Activated CD8-positive, alpha-beta memory T cell treated with anti-CD3 and anti-CD28 coated beads, Interleukin-2, amount 10 ng/mL, durations not matched to agents 7 days and 5 days (primary cell): ENCODE measurements at regions not wholly inside any gene's neighbourhood (a gene's known extent, or its start where the extent isn't known, plus 50 kb on each side); places are given as distances from the start of the nearest gene placed in this dataset.

Experiments used
- ATAC-seq: fragments of 150-1000 bp; cut with Tn5 transposase; one replicate; pipeline ENCODE4 v1.10.0; 2021; ENCODE audit warnings: moderate library complexity
- CTCF ChIA-PET: fragments of 350-600 bp; sonication (Branson Sonifier 250); formaldehyde crosslinking; loops from one replicate; lab custom pipeline; 2021; ENCODE audit warnings: antibody characterized with exemption; lab: Charles Lee
- DNase-seq: peaks from one replicate; pipeline ENCODE4 v3.0.0-alpha.2; 2020
- H3K27ac Mint-ChIP-seq: one replicate; pipeline ENCODE4 v1.8.0; 2021; ENCODE audit warnings: mild to moderate bottlenecking, mixed read lengths
- H3K27me3 Mint-ChIP-seq: one replicate; pipeline ENCODE4 v1.8.0; 2021; ENCODE audit warnings: mixed read lengths
- H3K36me3 Mint-ChIP-seq: one replicate; pipeline ENCODE4 v1.8.0; 2021; ENCODE audit warnings: mild to moderate bottlenecking, mixed read lengths
- H3K4me1 Mint-ChIP-seq: one replicate; pipeline ENCODE4 v1.8.0; 2021; ENCODE audit warnings: mixed read lengths
- H3K4me3 Mint-ChIP-seq: one replicate; pipeline ENCODE4 v1.8.0; 2021; ENCODE audit warnings: mild to moderate bottlenecking, moderate library complexity, mixed read lengths
- H3K9me3 Mint-ChIP-seq: one replicate; pipeline ENCODE4 v1.8.0; 2022; ENCODE audit warnings: low read depth, mixed read lengths

- H3K4me1 Mint-ChIP-seq = no peaks in the 10 kb centered on the region
- no peak for ATAC-seq
Measured at GRCh38 chr7:16044645-16045044, 358.2 kb upstream of the MEOX2 start.

GRCh38 chr7:16040346-16040745 is 353.9 kb upstream of the MEOX2 start:
- CTCF ChIA-PET = no interaction called here
- no peak for ATAC-seq
- Mint-ChIP-seq H3K36me3 (no peaks in the 10 kb centered on the region), H3K27me3 (no peaks in the 10 kb centered on the region), H3K4me3 (no peak overlapping the region), H3K4me1 (no peaks in the 10 kb centered on the region), H3K9me3 (no peaks in the 10 kb centered on the region), H3K27ac (no peak overlapping the region)
- no peak for DNase-seq

More at GRCh38 chr7:16044645-16045044, 358.2 kb upstream of the MEOX2 start:
- DNase-seq = no peak
- Mint-ChIP-seq H3K9me3 (no peaks in the 10 kb centered on the region), H3K4me3 (no peak overlapping the region), H3K36me3 (no peaks in the 10 kb centered on the region), H3K27me3 (no peaks in the 10 kb centered on the region), H3K27ac (no peak overlapping the region)
- CTCF ChIA-PET = no interaction called here

GRCh38 chr7:16038906-16039305 is 352.4 kb upstream of the MEOX2 start:
- Mint-ChIP-seq H3K9me3 (no peaks in the 10 kb centered on the region), H3K36me3 (no peaks in the 10 kb centered on the region), H3K27me3 (no peaks in the 10 kb centered on the region), H3K4me1 (no peaks in the 10 kb centered on the region), H3K27ac (no peak overlapping the region), H3K4me3 (no peak overlapping the region)
- DNase-seq (no peak), ATAC-seq (no peak)
- CTCF ChIA-PET = no interaction called here

- Mint-ChIP-seq H3K9me3 (no peaks in the 10 kb centered on the region), H3K4me1 (no peaks in the 10 kb centered on the region), H3K4me3 (no peak overlapping the region), H3K27me3 (no peaks in the 10 kb centered on the region), H3K36me3 (no peaks in the 10 kb centered on the region), H3K27ac (no peak overlapping the region)
- DNase-seq (no peak), ATAC-seq (no peak)
- CTCF ChIA-PET = no interaction called here
Measured at GRCh38 chr7:16035392-16035791, 348.9 kb upstream of the MEOX2 start.

GRCh38 chr7:16034866-16035265 is 348.4 kb upstream of the MEOX2 start:
- Mint-ChIP-seq H3K36me3 (no peaks in the 10 kb centered on the region), H3K4me3 (no peak overlapping the region), H3K27ac (no peak overlapping the region), H3K4me1 (no peaks in the 10 kb centered on the region), H3K9me3 (no peaks in the 10 kb centered on the region), H3K27me3 (no peaks in the 10 kb centered on the region)
- DNase-seq = no peak
- no peak for ATAC-seq
- CTCF ChIA-PET = no interaction called here

GRCh38 chr7:16034353-16034752 is 347.9 kb upstream of the MEOX2 start:
- no peak for ATAC-seq
- no peak overlapping the region for H3K27ac Mint-ChIP-seq
- H3K4me1 Mint-ChIP-seq = no peaks in the 10 kb centered on the region
- no peak for DNase-seq
- H3K36me3 Mint-ChIP-seq = no peaks in the 10 kb centered on the region
- H3K4me3 Mint-ChIP-seq = no peak overlapping the region
- no peaks in the 10 kb centered on the region for H3K9me3 Mint-ChIP-seq
- H3K27me3 Mint-ChIP-seq = no peaks in the 10 kb centered on the region
- CTCF ChIA-PET = no interaction called here

- Mint-ChIP-seq H3K4me1 (no peaks in the 10 kb centered on the region), H3K27me3 (no peaks in the 10 kb centered on the region), H3K4me3 (no peak overlapping the region), H3K9me3 (no peaks in the 10 kb centered on the region), H3K27ac (no peak overlapping the region), H3K36me3 (no peaks in the 10 kb centered on the region)
- CTCF ChIA-PET = no interaction called here
- DNase-seq (no peak), ATAC-seq (no peak)
Measured at GRCh38 chr7:16033233-16033632, 346.8 kb upstream of the MEOX2 start.

GRCh38 chr7:16028636-16029035 is 342.2 kb upstream of the MEOX2 start:
- no peaks in the 10 kb centered on the region for H3K4me1 Mint-ChIP-seq
- DNase-seq = no peak
- no peaks in the 10 kb centered on the region for H3K27me3 Mint-ChIP-seq
- H3K9me3 Mint-ChIP-seq = no peaks in the 10 kb centered on the region
- no peak for ATAC-seq
- H3K4me3 Mint-ChIP-seq = no peak overlapping the region
- CTCF ChIA-PET = no interaction called here
- no peaks in the 10 kb centered on the region for H3K36me3 Mint-ChIP-seq
- H3K27ac Mint-ChIP-seq = no peak overlapping the region

- CTCF ChIA-PET = no interaction called here
- no peaks in the 10 kb centered on the region for H3K9me3 Mint-ChIP-seq
- ATAC-seq (no peak), DNase-seq (no peak)
- H3K27ac Mint-ChIP-seq = no peak overlapping the region
- no peaks in the 10 kb centered on the region for H3K4me1 Mint-ChIP-seq
- no peaks in the 10 kb centered on the region for H3K36me3 Mint-ChIP-seq
- H3K27me3 Mint-ChIP-seq = no peaks in the 10 kb centered on the region
- no peak overlapping the region for H3K4me3 Mint-ChIP-seq
Measured at GRCh38 chr7:16028103-16028502, 341.6 kb upstream of the MEOX2 start.

- H3K27ac Mint-ChIP-seq = no peak overlapping the region
- ATAC-seq (no peak), DNase-seq (no peak)
- H3K9me3 Mint-ChIP-seq = no peaks in the 10 kb centered on the region
- CTCF ChIA-PET = interaction anchor here (0.6 kb wide), 1 partner anchor 1097 kb away, joined by 3 read pairs; no protein-coding TSS in a partner anchor
- no peaks in the 10 kb centered on the region for H3K27me3 Mint-ChIP-seq
- H3K4me1 Mint-ChIP-seq = no peaks in the 10 kb centered on the region
- no peaks in the 10 kb centered on the region for H3K36me3 Mint-ChIP-seq
- H3K4me3 Mint-ChIP-seq = no peak overlapping the region
Measured at GRCh38 chr7:16027396-16027795, 340.9 kb upstream of the MEOX2 start.

GRCh38 chr7:16026253-16027020 is 340.0 kb upstream of the MEOX2 start:
- Mint-ChIP-seq H3K4me1 (no peaks in the 10 kb centered on the region), H3K4me3 (no peak overlapping the region), H3K27ac (no peak overlapping the region), H3K36me3 (no peaks in the 10 kb centered on the region), H3K27me3 (no peaks in the 10 kb centered on the region), H3K9me3 (no peaks in the 10 kb centered on the region)
- ATAC-seq = no peak
- no peak for DNase-seq
- CTCF ChIA-PET = no interaction called here

GRCh38 chr7:16025696-16026095 is 339.2 kb upstream of the MEOX2 start:
- DNase-seq (no peak), ATAC-seq (no peak)
- H3K4me1 Mint-ChIP-seq = no peaks in the 10 kb centered on the region
- H3K36me3 Mint-ChIP-seq = no peaks in the 10 kb centered on the region
- CTCF ChIA-PET = no interaction called here
- H3K4me3 Mint-ChIP-seq = no peak overlapping the region
- no peak overlapping the region for H3K27ac Mint-ChIP-seq
- no peaks in the 10 kb centered on the region for H3K27me3 Mint-ChIP-seq
- H3K9me3 Mint-ChIP-seq = no peaks in the 10 kb centered on the region

GRCh38 chr7:16023503-16023902 is 337.0 kb upstream of the MEOX2 start:
- no peak for DNase-seq
- ATAC-seq = no peak
- no peaks in the 10 kb centered on the region for H3K27me3 Mint-ChIP-seq
- CTCF ChIA-PET = no interaction called here
- H3K4me3 Mint-ChIP-seq = no peak overlapping the region
- no peaks in the 10 kb centered on the region for H3K4me1 Mint-ChIP-seq
- H3K27ac Mint-ChIP-seq = no peak overlapping the region
- H3K36me3 Mint-ChIP-seq = no peaks in the 10 kb centered on the region
- no peaks in the 10 kb centered on the region for H3K9me3 Mint-ChIP-seq

- ATAC-seq (no peak), DNase-seq (no peak)
- no peak overlapping the region for H3K27ac Mint-ChIP-seq
- H3K4me3 Mint-ChIP-seq = no peak overlapping the region
- no peaks in the 10 kb centered on the region for H3K27me3 Mint-ChIP-seq
- H3K36me3 Mint-ChIP-seq = no peaks in the 10 kb centered on the region
- H3K9me3 Mint-ChIP-seq = no peaks in the 10 kb centered on the region
- H3K4me1 Mint-ChIP-seq = no peaks in the 10 kb centered on the region
- CTCF ChIA-PET = no interaction called here
Measured at GRCh38 chr7:16023046-16023445, 336.6 kb upstream of the MEOX2 start.
